ENCODE measurements at regions not wholly inside any gene's neighbourhood (a gene's known extent, or its start where the extent isn't known, plus 50 kb on each side); places are given as distances from the start of the nearest gene placed in this dataset.
A peak's percentile ranks its signal among the peaks of the same experiment; 100 is the strongest.

DNA sequence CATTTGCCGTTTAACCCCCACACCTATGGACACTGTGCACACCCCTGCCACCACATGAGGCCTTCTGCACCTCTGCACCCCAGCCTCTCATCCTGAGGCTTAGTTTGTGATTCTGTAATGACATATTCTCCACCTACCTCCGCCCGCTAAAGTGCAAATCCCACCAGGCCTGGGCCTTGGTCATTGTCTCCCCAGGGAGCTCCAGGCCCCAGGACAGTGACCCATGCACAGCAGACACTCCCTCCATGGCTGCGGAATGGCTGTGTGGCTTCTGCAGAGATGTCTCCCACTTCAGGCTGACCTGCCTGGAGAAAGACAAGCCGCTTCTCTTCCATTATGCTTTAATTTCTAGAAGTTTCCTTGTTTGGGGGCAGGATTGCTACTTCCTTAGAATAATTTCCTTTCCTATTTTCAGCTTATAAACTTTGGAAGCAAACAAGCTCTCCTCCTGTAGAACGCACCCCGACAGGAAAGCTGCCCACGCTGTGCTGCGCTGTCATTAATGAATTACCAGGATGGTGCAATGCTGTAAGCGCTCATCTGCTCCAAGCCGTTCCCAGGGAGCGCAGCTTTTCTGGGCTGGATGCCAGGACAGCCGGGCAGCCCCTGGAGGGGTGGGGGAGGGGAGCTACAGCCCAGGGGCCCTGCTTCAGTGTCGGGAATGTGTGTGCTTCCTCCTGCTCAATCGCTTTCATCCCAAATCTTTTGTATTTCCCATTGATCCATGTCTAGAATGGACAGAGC is 618.0 kb downstream of the BRD1 start:
- Histone ChIP-seq H3K36me3 (no peaks in the 10 kb centered on the region), H3K4me3 (no peak overlapping the region), H3K4me1 (ENCODE audit: low read depth) (no peaks in the 10 kb centered on the region), H3K27ac (no peak overlapping the region), H3K9me3 (ENCODE audit: low read depth) (no peaks in the 10 kb centered on the region), H3K27me3 (no peaks in the 10 kb centered on the region)
- TF ChIP-seq, protein P1, sequence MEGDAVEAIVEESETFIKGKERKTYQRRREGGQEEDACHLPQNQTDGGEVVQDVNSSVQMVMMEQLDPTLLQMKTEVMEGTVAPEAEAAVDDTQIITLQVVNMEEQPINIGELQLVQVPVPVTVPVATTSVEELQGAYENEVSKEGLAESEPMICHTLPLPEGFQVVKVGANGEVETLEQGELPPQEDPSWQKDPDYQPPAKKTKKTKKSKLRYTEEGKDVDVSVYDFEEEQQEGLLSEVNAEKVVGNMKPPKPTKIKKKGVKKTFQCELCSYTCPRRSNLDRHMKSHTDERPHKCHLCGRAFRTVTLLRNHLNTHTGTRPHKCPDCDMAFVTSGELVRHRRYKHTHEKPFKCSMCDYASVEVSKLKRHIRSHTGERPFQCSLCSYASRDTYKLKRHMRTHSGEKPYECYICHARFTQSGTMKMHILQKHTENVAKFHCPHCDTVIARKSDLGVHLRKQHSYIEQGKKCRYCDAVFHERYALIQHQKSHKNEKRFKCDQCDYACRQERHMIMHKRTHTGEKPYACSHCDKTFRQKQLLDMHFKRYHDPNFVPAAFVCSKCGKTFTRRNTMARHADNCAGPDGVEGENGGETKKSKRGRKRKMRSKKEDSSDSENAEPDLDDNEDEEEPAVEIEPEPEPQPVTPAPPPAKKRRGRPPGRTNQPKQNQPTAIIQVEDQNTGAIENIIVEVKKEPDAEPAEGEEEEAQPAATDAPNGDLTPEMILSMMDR (IDR thresholded peaks at IDR 0.05; ENCODE audit: low read depth, low read length), result no peak
- no peak for DNase-seq (ENCODE audit: low read depth in 1 of 2, low spot score in 1 of 2)

DNA sequence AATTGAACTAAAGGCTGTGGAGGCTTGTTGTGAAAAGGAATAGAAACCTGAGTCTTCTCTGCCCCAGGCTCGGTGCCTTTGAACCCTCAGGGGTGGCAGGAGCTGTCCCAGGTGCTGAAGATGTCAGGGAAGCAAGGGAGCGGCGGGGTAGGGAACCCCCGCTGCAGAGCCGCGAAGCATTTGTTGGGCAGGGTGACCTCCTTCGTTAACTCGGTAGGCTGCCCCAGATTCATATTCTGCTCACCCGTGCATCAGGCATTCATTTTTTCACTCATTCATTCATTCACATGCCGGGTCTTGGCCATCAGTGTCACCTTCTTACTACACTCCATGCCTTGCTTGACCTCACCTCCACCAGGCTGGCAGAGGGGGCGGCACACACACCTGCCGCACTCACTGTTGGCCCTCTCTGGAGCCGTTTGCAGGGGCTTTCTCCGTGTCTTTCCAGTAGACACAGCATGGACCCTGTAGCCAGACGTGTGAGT is 618.9 kb downstream of the BRD1 start:
- H3K4me3 ChIP-seq, result no peak overlapping the region
- DNase-seq (ENCODE audit: low read depth in 1 of 2, low spot score in 1 of 2), result peak in 1 of 2 donors; percentile 71
- TF ChIP-seq, protein P1 (IDR thresholded peaks at IDR 0.05; ENCODE audit: low read depth, low read length), result no peak
- H3K27me3 ChIP-seq, result no peaks in the 10 kb centered on the region
- no peaks in the 10 kb centered on the region for H3K9me3 ChIP-seq (ENCODE audit: low read depth)
- no peaks in the 10 kb centered on the region for H3K4me1 ChIP-seq (ENCODE audit: low read depth)
- H3K36me3 ChIP-seq, result no peaks in the 10 kb centered on the region
- H3K27ac ChIP-seq, result no peak overlapping the region

DNA sequence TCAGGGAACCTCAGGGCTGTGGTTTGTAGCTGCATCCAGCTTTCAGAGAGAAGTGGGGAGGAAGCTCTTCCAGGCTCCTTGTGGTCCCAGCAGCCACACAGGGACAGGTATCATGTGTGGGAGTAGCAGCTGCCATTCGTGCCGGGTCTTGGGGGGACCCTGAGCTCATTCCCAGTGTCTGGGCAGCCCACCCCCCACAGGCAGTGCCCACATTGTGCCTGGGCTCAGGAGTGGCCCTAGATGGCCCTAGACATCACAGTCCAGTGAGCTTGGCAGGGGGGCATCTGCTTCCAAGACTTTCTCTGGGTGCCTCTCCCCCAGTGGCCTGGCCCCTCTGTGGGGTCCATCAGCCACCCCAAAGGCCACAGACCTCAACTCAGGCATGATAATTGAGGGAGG is 619.7 kb downstream of the BRD1 start:
- H3K27ac ChIP-seq, result no peak overlapping the region
- H3K36me3 ChIP-seq, result no peaks in the 10 kb centered on the region
- TF ChIP-seq, protein P1 (IDR thresholded peaks at IDR 0.05; ENCODE audit: low read depth, low read length), result no peak
- no peaks in the 10 kb centered on the region for H3K4me1 ChIP-seq (ENCODE audit: low read depth)
- H3K27me3 ChIP-seq, result no peaks in the 10 kb centered on the region
- no peaks in the 10 kb centered on the region for H3K9me3 ChIP-seq (ENCODE audit: low read depth)
- DNase-seq (ENCODE audit: low read depth in 1 of 2, low spot score in 1 of 2), result no peak
- no peak overlapping the region for H3K4me3 ChIP-seq

DNA sequence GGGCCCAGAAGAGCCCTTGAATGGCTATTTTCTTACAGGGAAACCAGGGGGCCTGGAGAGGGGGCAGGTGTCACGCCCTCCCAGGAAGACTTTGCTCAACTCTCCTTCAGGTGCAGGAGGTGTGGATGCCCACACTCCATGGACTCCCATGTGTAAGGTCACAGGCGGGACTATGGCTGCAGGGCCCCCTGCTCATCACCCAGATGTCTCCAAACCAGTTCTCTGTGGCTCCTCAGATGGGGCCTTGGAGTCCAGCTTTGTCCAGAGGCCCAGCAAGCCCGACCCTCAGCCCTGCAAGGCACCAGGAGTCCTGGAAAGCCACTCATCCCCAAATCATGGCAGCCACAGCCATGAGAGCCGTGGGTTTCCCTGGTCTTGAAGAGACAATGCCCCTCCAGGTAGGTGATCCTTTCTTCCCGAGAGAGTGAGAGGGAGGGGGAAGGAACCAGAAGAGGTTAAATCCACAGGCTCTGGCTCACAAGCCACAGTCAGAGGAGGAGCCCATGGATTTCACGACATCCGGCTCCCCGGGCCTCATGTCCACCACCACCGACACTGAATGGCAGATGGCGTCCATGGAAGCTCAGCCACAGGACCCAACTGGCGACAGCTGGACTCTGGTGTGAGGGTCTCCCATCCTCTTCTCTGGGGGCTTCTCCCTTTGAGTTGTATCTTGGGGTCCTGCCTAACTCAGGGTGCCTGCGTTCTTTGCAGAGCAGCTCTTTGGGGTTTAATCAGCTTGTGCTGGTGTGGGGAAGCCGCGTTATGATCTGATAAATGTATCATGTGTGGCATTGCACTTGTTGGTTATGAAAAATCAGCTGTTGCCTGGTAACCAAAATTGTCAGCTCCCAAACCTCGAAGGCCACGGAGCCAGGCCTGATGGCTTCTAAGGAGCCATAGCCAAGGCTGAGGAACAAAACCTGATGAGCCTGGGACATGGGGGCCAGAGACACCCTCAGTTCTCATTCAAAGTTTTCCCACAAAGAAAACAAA is 620.4 kb downstream of the BRD1 start:
- no peak for DNase-seq (ENCODE audit: low read depth in 1 of 2, low spot score in 1 of 2)
- no peaks in the 10 kb centered on the region for H3K9me3 ChIP-seq (ENCODE audit: low read depth)
- H3K27me3 ChIP-seq, result no peaks in the 10 kb centered on the region
- no peaks in the 10 kb centered on the region for H3K4me1 ChIP-seq (ENCODE audit: low read depth)
- TF ChIP-seq, protein P1 (IDR thresholded peaks at IDR 0.05; ENCODE audit: low read depth, low read length), result no peak
- no peaks in the 10 kb centered on the region for H3K36me3 ChIP-seq
- no peak overlapping the region for H3K27ac ChIP-seq
- H3K4me3 ChIP-seq, result no peak overlapping the region

DNA sequence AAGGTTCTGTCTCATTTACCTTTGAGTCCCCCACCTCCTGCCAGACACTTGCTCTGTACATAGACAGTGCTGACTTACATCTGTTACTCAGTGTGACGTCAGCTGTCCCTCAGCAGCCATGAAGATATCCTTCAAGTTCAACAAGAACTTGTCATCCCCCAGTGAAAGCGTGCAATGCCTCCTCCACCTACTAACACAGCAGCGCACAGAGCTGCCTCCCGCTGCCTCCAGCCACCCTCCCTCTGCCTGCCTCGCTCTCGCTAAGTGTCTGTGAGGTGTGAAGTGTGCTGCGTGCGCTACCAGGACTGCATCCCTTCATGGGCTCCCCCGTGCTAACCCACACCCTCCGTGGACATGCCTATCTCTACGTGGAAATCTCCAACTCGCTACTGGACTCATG is 621.4 kb downstream of the BRD1 start:
- H3K36me3 ChIP-seq, result no peaks in the 10 kb centered on the region
- DNase-seq (ENCODE audit: low read depth in 1 of 2, low spot score in 1 of 2), result no peak
- TF ChIP-seq, protein P1 (IDR thresholded peaks at IDR 0.05; ENCODE audit: low read depth, low read length), result no peak

More for the DNA sequence above, 621.4 kb downstream of the BRD1 start:
- Histone ChIP-seq H3K27me3 (no peaks in the 10 kb centered on the region), H3K9me3 (ENCODE audit: low read depth) (no peaks in the 10 kb centered on the region), H3K4me1 (ENCODE audit: low read depth) (no peaks in the 10 kb centered on the region), H3K4me3 (no peak overlapping the region), H3K27ac (no peak overlapping the region)
